GM12878 (cell line): ENCODE measurements at regions not wholly inside any gene's neighbourhood (a gene's known extent, or its start where the extent isn't known, plus 50 kb on each side); places are given as distances from the start of the nearest gene placed in this dataset.

ENCODE experiments used
- ATAC-seq: fragments of 200-7000 bp; cut with Tn5 transposase; 3 replicates; pipeline ENCODE4 v1.9.1; 2020; ENCODE audit warnings: mild to moderate bottlenecking, moderate library complexity
- BruUV-seq: library from RNA; stranded (reverse); fragments of 400-500 nt; replicated peaks from 2 replicates; lab custom pipeline; 2021; lab: Mats Ljungman, UMichigan
- CTCF ChIA-PET: fragments of 300-600 bp; sonication (Branson Sonifier 250); formaldehyde crosslinking; extraction: SDS; loops from one replicate; lab custom pipeline; 2021; ENCODE audit warnings: inconsistent platforms; lab: Yijun Ruan, JAX
- POLR2A ChIA-PET: fragments of 350-600 bp; formaldehyde crosslinking; extraction: SDS; loops from one replicate; lab custom pipeline; 2021; ENCODE audit warnings: inconsistent platforms; lab: Charles Lee
- RAD21 ChIA-PET: fragments of 300-600 bp; sonication (Branson Sonifier 250); formaldehyde crosslinking; loops from one replicate; lab custom pipeline; 2023; ENCODE audit warnings: antibody characterized with exemption; ENCODE audit not compliant: unreplicated experiment; lab: Charles Lee
- SMC1A ChIA-PET: fragments of 300-600 bp; sonication (Branson Sonifier 250); formaldehyde crosslinking; loops from one replicate; lab custom pipeline; 2023; ENCODE audit not compliant: unreplicated experiment, uncharacterized antibody; lab: Charles Lee
- DNase-seq: peaks from one replicate; pipeline ENCODE4 v3.0.0-alpha.2; 2011; ENCODE audit warnings: low read depth, low spot score
- FAIRE-seq: peaks from 3 replicates; lab custom pipeline; 2011; peaks lifted over from hg19 to GRCh38; lab: Jason Lieb, UNC
- H2AFZ ChIP-seq: 2 replicates; pipeline ENCODE4 v1.6.0; 2011; ENCODE audit warnings: low read depth, low read length, control low read depth; ENCODE audit not compliant: control insufficient read depth
- H3K27ac ChIP-seq: 2 replicates; pipeline ENCODE4 v1.5.1; 2011; ENCODE audit warnings: control low read depth; ENCODE audit not compliant: control insufficient read depth, insufficient read depth
- H3K27me3 ChIP-seq, 2 experiments: replicated peaks in 1 of 2; 2 replicates each; pipeline versions ENCODE4 v1.6.0 to v1.6.1; 2011; ENCODE audit warnings: low read length in 1 of 2; ENCODE audit not compliant: control insufficient read depth in 2 of 2, insufficient read depth in 2 of 2
- H3K36me3 ChIP-seq, 2 experiments: 2 replicates each; pipeline ENCODE4 v1.5.1; 2011; ENCODE audit warnings: low read length in 1 of 2; ENCODE audit not compliant: control insufficient read depth in 2 of 2, insufficient read depth in 2 of 2
- H3K4me1 ChIP-seq: 2 replicates; pipeline ENCODE4 v1.6.1; 2011; ENCODE audit warnings: mild to moderate bottlenecking, low read length, moderate library complexity, mixed read lengths; ENCODE audit not compliant: control insufficient read depth, insufficient read depth
- H3K4me2 ChIP-seq: 2 replicates; pipeline ENCODE4 v1.6.0; 2011; ENCODE audit warnings: control low read depth; ENCODE audit not compliant: control insufficient read depth, insufficient read depth
- H3K4me3 ChIP-seq: fragments of 200-600 bp; sonication (generic); 2 replicates; pipeline ENCODE4 v1.5.1; 2016
- H3K79me2 ChIP-seq: 2 replicates; pipeline ENCODE4 v1.6.0; 2011; ENCODE audit warnings: low read length; ENCODE audit not compliant: control insufficient read depth, insufficient read depth
- H3K9ac ChIP-seq: 2 replicates; pipeline ENCODE4 v1.8.0; 2011; ENCODE audit warnings: low read length, control low read depth, mixed read lengths; ENCODE audit not compliant: control insufficient read depth, insufficient read depth
- H3K9me3 ChIP-seq: replicated peaks from 3 replicates; pipeline ENCODE4 v1.5.1; 2011; ENCODE audit warnings: mild to moderate bottlenecking, low read length; ENCODE audit not compliant: control insufficient read depth, insufficient read depth
- H4K20me1 ChIP-seq: 2 replicates; pipeline ENCODE4 v1.6.0; 2011; ENCODE audit not compliant: control insufficient read depth, insufficient read depth
- CHD2 ChIP-seq: IDR thresholded peaks from 2 replicates; pipeline ENCODE4 v1.6.1; 2011; ENCODE audit warnings: low read depth, low read length, improper control_type of control experiment, borderline replicate concordance
- MYB ChIP-seq: fragments of 150-350 bp; IDR thresholded peaks from 2 replicates; pipeline ENCODE4 v1.6.1; 2014; ENCODE audit warnings: mild to moderate bottlenecking, low read depth, low read length, borderline replicate concordance
- NFXL1 ChIP-seq: fragments of 450-650 bp; IDR thresholded peaks from 2 replicates; pipeline ENCODE4 v1.6.1; 2017; ENCODE audit warnings: antibody characterized with exemption, mild to moderate bottlenecking, borderline replicate concordance
- RAD51 ChIP-seq: fragments of 450-650 bp; IDR thresholded peaks from 2 replicates; pipeline ENCODE4 v1.6.1; 2016; ENCODE audit warnings: moderate library complexity, mild to moderate bottlenecking, inconsistent platforms
- REST ChIP-seq: IDR thresholded peaks from 2 replicates; pipeline ENCODE4 v1.6.1; 2012; ENCODE audit warnings: mild to moderate bottlenecking, low read depth, low read length
- SIN3A ChIP-seq: IDR thresholded peaks from 2 replicates; pipeline ENCODE4 v1.6.1; 2012; ENCODE audit warnings: low read depth, low read length, improper control_type of control experiment
- SRF ChIP-seq, 2 experiments: IDR thresholded peaks; 2 replicates each; pipeline ENCODE4 v1.6.1; 2011; ENCODE audit warnings: low read depth in 2 of 2, low read length in 2 of 2, mild to moderate bottlenecking in 1 of 2, moderate library complexity in 1 of 2
- WGBS: methylation state at CpG from one replicate; pipeline ENCODE4 v1.1.6; 2016; ENCODE audit warnings: low lambda C conversion rate; ENCODE audit not compliant: insufficient replicate concordance, insufficient coverage; ENCODE audit errors: missing lambda C conversion rate; 5-methylcytosine and 5-hydroxymethylcytosine counted together
- in situ Hi-C: fragments of 300-500 bp; cut with MboI; formaldehyde crosslinking; loops from 9 replicates; pipeline ENCODE4 v1.14.3; 2018; ENCODE audit warnings: mixed read lengths
- intact Hi-C: fragments of 100-400 bp; cut with micrococcal nuclease; formaldehyde crosslinking; loops from one replicate; pipeline ENCODE4 v1.14.2; 2022; ENCODE audit not compliant: unreplicated experiment

- Histone ChIP-seq H3K9me3 (no peaks in the 10 kb centered on the region), H4K20me1 (no peaks in the 10 kb centered on the region), H3K4me1 (no peaks in the 10 kb centered on the region), H3K27me3 (no peaks in the 10 kb centered on the region), H3K9ac (no peak overlapping the region), H2AFZ (no peak overlapping the region), H3K36me3 (no peaks in the 10 kb centered on the region), H3K79me2 (no peaks in the 10 kb centered on the region), H3K27ac (no peak overlapping the region), H3K4me2 (no peak overlapping the region), H3K4me3 (no peak overlapping the region)
- CTCF ChIA-PET, result no interaction called here
- no peak for DNase-seq
- SMC1A ChIA-PET, result no interaction called here
- POLR2A ChIA-PET, result no interaction called here
- WGBS, result 38% methylated on average over 9 of the region's 9 CpGs
- intact Hi-C loops, result no loop called here
- no peak for ATAC-seq
- TF ChIP-seq NFXL1 (no peak), RAD51 (no peak), REST (no peak), CHD2 (no peak), SIN3A (no peak), SRF (IDR thresholded peaks at IDR 0.05; ENCODE audit: low read depth in 2 of 2, low read length in 2 of 2) (no peak), MYB (no peak)
- FAIRE-seq, result no peak
- in situ Hi-C loops, result no loop called here
- RAD21 ChIA-PET, result no interaction called here
- BruUV-seq, result no TSS peak
Measured at GRCh38 chr6:147910281-147910680, 401.8 kb downstream of the SAMD5 start.
